Left ventricle myocardium superior (tissue), 1 donor: ENCODE measurements at regions not wholly inside any gene's neighbourhood (a gene's known extent, or its start where the extent isn't known, plus 50 kb on each side); places are given as distances from the start of the nearest gene placed in this dataset.
A peak's percentile ranks its signal among the peaks of the same experiment; 100 is the strongest.

Experiments
- ATAC-seq: fragments of 200-7000 bp; cut with Tn5 transposase; one replicate; pipeline ENCODE4 v1.9.1; 2020; ENCODE audit warnings: mild to moderate bottlenecking, moderate library complexity
- DNase-seq: peaks from one replicate; pipeline ENCODE4 v3.0.0-alpha.2; 2020
- intact Hi-C: fragments of 100-400 bp; cut with micrococcal nuclease; formaldehyde crosslinking; loops from one replicate; pipeline ENCODE4 v1.11.0; 2022
- donor health status: DM: no; HTN: yes; CAD: no; lungs with severe emphysema.

GRCh38 chr2:129728035-129728972 lies 251.2 kb upstream of the RAB6C start:
- intact Hi-C loops: no loop called here
- DNase-seq: no peak
- no peak for ATAC-seq

GRCh38 chr2:129729011-129729410 lies 250.5 kb upstream of the RAB6C start:
- intact Hi-C loops: no loop called here
- ATAC-seq (no peak), DNase-seq (no peak)

GRCh38 chr2:129729646-129730045 lies 249.8 kb upstream of the RAB6C start:
- intact Hi-C loops: no loop called here
- DNase-seq: no peak

GRCh38 chr2:129730979-129731378 lies 248.5 kb upstream of the RAB6C start:
- DNase-seq (no peak), ATAC-seq (no peak)
- intact Hi-C loops: no loop called here

More at GRCh38 chr2:129729646-129730045, 249.8 kb upstream of the RAB6C start:
- no peak for ATAC-seq

GRCh38 chr2:129731907-129732629 lies 247.4 kb upstream of the RAB6C start:
- DNase-seq (no peak), ATAC-seq (no peak)
- intact Hi-C loops: no loop called here

- intact Hi-C loops: no loop called here
- no peak for ATAC-seq
- no peak for DNase-seq
These were observed 246.8 kb upstream of the RAB6C start for GRCh38 chr2:129732630-129733026.

- DNase-seq (no peak), ATAC-seq (no peak)
- intact Hi-C loops: no loop called here
These were observed 246.4 kb upstream of the RAB6C start for GRCh38 chr2:129733041-129733440.

GRCh38 chr2:129733579-129733978 lies 245.9 kb upstream of the RAB6C start:
- no peak for DNase-seq
- no peak for ATAC-seq
- intact Hi-C loops: no loop called here

- no peak for ATAC-seq
- intact Hi-C loops: no loop called here
- DNase-seq: no peak
These were observed 245.0 kb upstream of the RAB6C start for GRCh38 chr2:129734343-129735034.

- intact Hi-C loops: no loop called here
- DNase-seq: no peak
- ATAC-seq: no peak
These were observed 243.9 kb upstream of the RAB6C start for GRCh38 chr2:129735576-129735975.

GRCh38 chr2:129737660-129738527 lies 241.6 kb upstream of the RAB6C start:
- DNase-seq: no peak
- no peak for ATAC-seq
- intact Hi-C loops: no loop called here

- ATAC-seq: no peak
- intact Hi-C loops: no loop called here
These were observed 240.7 kb upstream of the RAB6C start for GRCh38 chr2:129738799-129739198.

GRCh38 chr2:129740504-129740903 lies 239.0 kb upstream of the RAB6C start:
- ATAC-seq (no peak), DNase-seq (no peak)
- intact Hi-C loops: no loop called here

More at GRCh38 chr2:129738799-129739198, 240.7 kb upstream of the RAB6C start:
- DNase-seq: no peak

- DNase-seq (no peak), ATAC-seq (no peak)
- intact Hi-C loops: no loop called here
These were observed 238.3 kb upstream of the RAB6C start for GRCh38 chr2:129741165-129741564.

- intact Hi-C loops: no loop called here
- no peak for DNase-seq
- no peak for ATAC-seq
These were observed 237.8 kb upstream of the RAB6C start for GRCh38 chr2:129741623-129742022.

GRCh38 chr2:129742415-129743180 lies 236.9 kb upstream of the RAB6C start:
- intact Hi-C loops: no loop called here
- no peak for DNase-seq

GRCh38 chr2:129744141-129744540 lies 235.3 kb upstream of the RAB6C start:
- ATAC-seq (no peak), DNase-seq (no peak)
- intact Hi-C loops: no loop called here

More at GRCh38 chr2:129742415-129743180, 236.9 kb upstream of the RAB6C start:
- no peak for ATAC-seq

GRCh38 chr2:129744649-129745048 lies 234.8 kb upstream of the RAB6C start:
- ATAC-seq (peak; percentile 89), DNase-seq (peak; percentile 59)
- intact Hi-C loops: no loop called here
